GM10266 (cell line): ENCODE measurements at regions not wholly inside any gene's neighbourhood (a gene's known extent, or its start where the extent isn't known, plus 50 kb on each side); places are given as distances from the start of the nearest gene placed in this dataset.

ENCODE experiments used
- DNase-seq: peaks from one replicate; pipeline ENCODE4 v3.0.0; 2012; ENCODE audit errors: extremely low spot score
- TF ChIP-seq, protein P1 (sequence below): IDR thresholded peaks from 2 replicates; pipeline ENCODE4 v1.5.1; 2012; ENCODE audit warnings: mild to moderate bottlenecking, low read depth; ENCODE audit not compliant: control insufficient read depth, insufficient read depth; ENCODE audit errors: missing control alignments

DNA sequence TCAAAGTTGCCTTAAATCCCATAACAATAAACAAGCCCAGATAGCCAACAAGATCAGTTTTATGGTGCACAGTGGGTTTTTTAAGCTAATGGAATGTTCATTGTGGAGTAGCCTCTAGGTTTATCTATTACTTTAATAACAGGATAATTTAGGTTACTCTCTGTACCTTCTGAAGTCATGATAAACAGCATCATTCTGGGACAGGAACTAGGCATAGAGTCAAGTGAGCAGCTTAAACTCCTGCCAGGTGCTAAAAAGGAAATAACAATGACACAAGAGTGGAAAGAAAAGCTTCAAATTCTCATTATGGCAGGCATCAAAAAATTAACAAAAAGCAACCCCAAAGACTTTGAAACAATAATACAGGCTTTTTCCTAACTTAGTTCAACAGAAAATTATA lies 228.8 kb downstream of the HACE1 start:
- TF ChIP-seq, protein P1, sequence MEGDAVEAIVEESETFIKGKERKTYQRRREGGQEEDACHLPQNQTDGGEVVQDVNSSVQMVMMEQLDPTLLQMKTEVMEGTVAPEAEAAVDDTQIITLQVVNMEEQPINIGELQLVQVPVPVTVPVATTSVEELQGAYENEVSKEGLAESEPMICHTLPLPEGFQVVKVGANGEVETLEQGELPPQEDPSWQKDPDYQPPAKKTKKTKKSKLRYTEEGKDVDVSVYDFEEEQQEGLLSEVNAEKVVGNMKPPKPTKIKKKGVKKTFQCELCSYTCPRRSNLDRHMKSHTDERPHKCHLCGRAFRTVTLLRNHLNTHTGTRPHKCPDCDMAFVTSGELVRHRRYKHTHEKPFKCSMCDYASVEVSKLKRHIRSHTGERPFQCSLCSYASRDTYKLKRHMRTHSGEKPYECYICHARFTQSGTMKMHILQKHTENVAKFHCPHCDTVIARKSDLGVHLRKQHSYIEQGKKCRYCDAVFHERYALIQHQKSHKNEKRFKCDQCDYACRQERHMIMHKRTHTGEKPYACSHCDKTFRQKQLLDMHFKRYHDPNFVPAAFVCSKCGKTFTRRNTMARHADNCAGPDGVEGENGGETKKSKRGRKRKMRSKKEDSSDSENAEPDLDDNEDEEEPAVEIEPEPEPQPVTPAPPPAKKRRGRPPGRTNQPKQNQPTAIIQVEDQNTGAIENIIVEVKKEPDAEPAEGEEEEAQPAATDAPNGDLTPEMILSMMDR: no peak

DNA sequence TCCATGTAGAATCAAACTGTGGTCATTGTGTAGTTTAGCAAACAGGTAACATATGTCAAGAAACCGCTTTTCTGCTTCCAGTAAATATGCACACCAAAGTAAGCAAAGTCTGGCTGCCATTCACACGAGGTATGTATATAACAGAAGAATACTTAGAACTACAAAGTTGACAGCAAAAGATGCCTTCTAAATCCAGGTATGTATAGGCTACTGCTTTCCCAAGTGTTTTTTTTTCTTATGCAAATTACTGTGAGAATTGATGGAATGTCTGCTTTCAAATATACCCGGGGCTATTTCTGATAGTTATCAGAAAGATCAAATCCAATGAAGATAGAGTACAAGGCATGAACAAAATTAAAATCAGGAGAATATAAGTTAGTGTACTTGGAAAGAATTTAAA lies 229.2 kb downstream of the HACE1 start:
- TF ChIP-seq, protein P1: no peak
- no peak for DNase-seq

More for the DNA sequence above, 228.8 kb downstream of the HACE1 start:
- DNase-seq: no peak

DNA sequence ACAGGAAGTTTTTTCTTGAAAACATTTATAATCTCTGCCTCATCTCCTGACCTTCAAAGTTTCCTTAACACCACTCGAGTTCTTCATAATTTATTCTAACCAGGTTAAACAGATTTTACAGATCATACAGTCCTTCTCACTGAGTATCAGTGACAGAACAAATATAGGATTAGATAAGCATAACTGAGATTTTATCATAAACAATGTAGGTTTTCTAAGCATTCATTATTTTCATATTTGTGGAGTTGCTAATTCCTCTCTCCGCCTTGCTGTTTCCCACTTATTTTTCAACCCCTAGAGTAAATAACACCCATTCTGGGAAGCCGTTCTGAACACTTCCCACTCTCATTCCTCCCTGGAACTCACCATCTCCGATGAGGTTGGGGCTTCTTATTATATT lies 229.9 kb downstream of the HACE1 start:
- TF ChIP-seq, protein P1: no peak
- DNase-seq: no peak

DNA sequence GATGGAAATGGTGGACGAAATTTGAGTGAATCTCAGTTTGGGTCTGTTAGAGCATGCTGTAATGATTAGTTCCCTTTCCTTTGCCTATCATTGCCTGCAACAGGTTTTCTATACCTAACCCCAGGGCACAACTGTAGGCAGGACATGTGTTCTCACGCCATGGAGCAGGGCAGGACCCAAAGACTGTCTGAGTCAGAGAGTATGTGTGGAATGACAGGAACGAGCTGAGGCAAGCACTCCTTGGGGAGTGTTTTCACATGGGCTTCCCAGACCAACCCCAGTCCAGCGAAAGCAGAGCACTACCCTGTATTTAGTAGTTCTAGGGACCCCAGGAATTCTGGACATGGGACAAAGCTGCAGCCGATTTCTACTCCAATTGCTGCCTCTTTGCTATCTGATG lies 234.2 kb downstream of the HACE1 start:
- TF ChIP-seq, protein P1: no peak
- DNase-seq: no peak

DNA sequence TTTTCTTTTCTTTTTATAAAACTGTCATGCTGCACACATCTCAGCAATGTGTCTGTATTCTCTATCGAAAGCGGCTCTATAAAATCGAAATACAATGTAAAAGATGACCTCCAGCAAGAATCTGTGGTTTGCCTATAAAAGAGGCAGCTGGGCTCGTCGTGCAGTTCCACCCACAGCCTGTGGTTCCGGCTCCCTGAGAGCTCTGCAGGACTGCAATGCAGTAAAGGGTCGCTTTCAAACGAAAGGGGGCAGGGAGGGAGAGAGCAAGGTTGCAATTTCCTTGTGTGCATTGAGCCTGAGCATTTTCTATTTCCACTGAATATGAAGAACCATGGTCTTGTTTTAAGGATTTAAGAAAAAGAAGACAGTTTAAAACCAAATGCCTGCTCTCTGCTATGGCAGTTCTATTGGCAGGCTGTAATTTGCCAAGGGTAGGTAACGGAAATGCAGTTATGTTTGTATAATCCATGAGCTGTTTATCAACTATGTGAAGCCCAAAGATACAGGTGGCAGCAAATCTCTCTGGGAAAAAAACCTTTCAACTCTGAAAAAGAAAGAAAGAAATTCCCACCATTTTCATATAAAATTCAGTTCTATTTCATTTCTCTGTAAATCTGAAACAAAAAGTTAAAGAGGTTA lies 236.5 kb downstream of the HACE1 start:
- TF ChIP-seq, protein P1: no peak
- DNase-seq: no peak

DNA sequence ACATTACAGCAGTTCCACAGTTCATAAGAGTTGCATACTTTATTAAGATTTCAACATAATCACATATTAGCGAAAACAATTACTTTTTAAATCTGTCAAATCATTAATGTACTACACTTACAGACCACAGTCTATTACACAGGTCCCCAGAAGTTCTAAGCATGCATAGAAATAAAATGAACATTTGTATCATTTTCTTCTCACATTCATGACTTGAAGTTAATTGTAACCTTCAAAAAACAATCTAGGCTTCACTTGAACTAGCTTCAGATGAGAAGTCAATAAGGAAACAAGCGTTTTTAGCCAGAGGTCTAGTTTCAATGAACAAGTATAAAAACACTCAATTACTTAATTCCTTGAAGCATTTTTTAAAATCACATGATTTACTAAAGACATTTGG lies 238.3 kb downstream of the HACE1 start:
- no peak for DNase-seq
- TF ChIP-seq, protein P1: no peak

DNA sequence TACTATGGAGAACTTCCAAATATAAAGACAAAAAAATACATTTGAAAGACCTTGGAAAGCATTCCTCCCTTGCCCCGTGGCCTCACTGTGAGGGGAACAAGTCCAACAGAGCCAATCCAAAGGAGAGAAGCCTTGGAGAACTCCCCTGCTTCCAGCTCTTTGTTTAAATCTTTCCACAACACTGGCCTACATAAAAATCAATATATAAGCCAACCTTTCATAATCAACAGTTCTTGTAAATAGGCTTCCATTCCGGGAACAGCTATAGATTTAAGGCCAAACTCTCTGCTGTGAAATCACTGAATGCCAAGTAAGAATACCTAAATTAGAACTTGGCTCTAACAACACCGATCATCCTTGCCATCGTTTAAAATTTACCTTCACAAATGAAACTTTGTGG lies 242.1 kb downstream of the HACE1 start:
- DNase-seq: no peak
- TF ChIP-seq, protein P1: no peak
